Caco-2 (cell line): ENCODE measurements at regions not wholly inside any gene's neighbourhood (a gene's known extent, or its start where the extent isn't known, plus 50 kb on each side); places are given as distances from the start of the nearest gene placed in this dataset.

Experiments used
- BruUV-seq: library from RNA; stranded (reverse); fragments of 400-500 nt; replicated peaks from 2 replicates; lab custom pipeline; 2021; lab: Mats Ljungman, UMichigan
- CTCF ChIA-PET: fragments of 300-600 bp; sonication (Branson Sonifier 250); formaldehyde crosslinking; loops from one replicate; lab custom pipeline; 2022; ENCODE audit warnings: antibody characterized with exemption; lab: Charles Lee
- POLR2A ChIA-PET: fragments of 300-600 bp; sonication (Branson Sonifier 250); formaldehyde crosslinking; loops from one replicate; lab custom pipeline; 2022; ENCODE audit warnings: antibody characterized with exemption; lab: Charles Lee
- DNase-seq, 2 experiments: peaks; one replicate each; pipeline versions ENCODE4 v3.0.0 to v3.0.0-alpha.2; 2020 to 2022
- H3K27me3 ChIP-seq: replicated peaks from 2 replicates; pipeline ENCODE4 v1.6.0; 2011; ENCODE audit warnings: low read length; ENCODE audit not compliant: control insufficient read depth, insufficient read depth
- H3K36me3 ChIP-seq: 2 replicates; pipeline ENCODE4 v1.5.1; 2011; ENCODE audit warnings: low read length; ENCODE audit not compliant: control insufficient read depth, insufficient read depth
- H3K4me1 ChIP-seq: fragments of 250-450 bp; sonication (Bioruptor Pico); 2 replicates; pipeline ENCODE4 v1.5.1; 2020; ENCODE audit warnings: mild to moderate bottlenecking
- H3K4me3 ChIP-seq: 2 replicates; pipeline ENCODE4 v1.5.1; 2011; ENCODE audit warnings: low read depth, mild to moderate bottlenecking, control low read depth, low read length
- H3K9me3 ChIP-seq: fragments of 250-450 bp; sonication (Bioruptor Pico); 2 replicates; pipeline ENCODE4 v1.5.1; 2020; ENCODE audit warnings: mild to moderate bottlenecking, moderate library complexity
- H3K27ac Mint-ChIP-seq: one replicate; pipeline ENCODE4 v1.8.0; 2022; ENCODE audit warnings: mixed read lengths; ENCODE audit not compliant: unreplicated experiment
- H3K27me3 Mint-ChIP-seq: one replicate; pipeline ENCODE4 v1.8.0; 2022; ENCODE audit warnings: mixed read lengths; ENCODE audit not compliant: insufficient read depth, unreplicated experiment
- H3K36me3 Mint-ChIP-seq: one replicate; pipeline ENCODE4 v1.8.0; 2022; ENCODE audit warnings: mild to moderate bottlenecking, mixed read lengths; ENCODE audit not compliant: insufficient read depth, unreplicated experiment
- H3K4me1 Mint-ChIP-seq: one replicate; pipeline ENCODE4 v1.8.0; 2022; ENCODE audit warnings: low read depth, mixed read lengths; ENCODE audit not compliant: unreplicated experiment
- H3K4me3 Mint-ChIP-seq: one replicate; pipeline ENCODE4 v1.8.0; 2022; ENCODE audit warnings: mild to moderate bottlenecking, moderate library complexity, mixed read lengths; ENCODE audit not compliant: unreplicated experiment
- H3K9me3 Mint-ChIP-seq: one replicate; pipeline ENCODE4 v1.8.0; 2022; ENCODE audit warnings: mixed read lengths; ENCODE audit not compliant: unreplicated experiment
- CTCF ChIP-seq, 2 experiments: fragments of 200-600 bp in 1 of 2; IDR thresholded peaks; 1 replicate in 1 of 2; 2 replicates in 1 of 2; pipeline versions ENCODE4 v1.5.1 to v1.8.0; 2011 to 2022; ENCODE audit warnings: antibody characterized with exemption in 1 of 2, control low read depth in 1 of 2, inconsistent platforms in 1 of 2, low read depth in 1 of 2, low read length in 1 of 2, mild to moderate bottlenecking in 1 of 2, moderate library complexity in 1 of 2; ENCODE audit not compliant: insufficient read depth in 1 of 2, severe bottlenecking in 1 of 2, unreplicated experiment in 1 of 2
- intact Hi-C: fragments of 100-400 bp; cut with micrococcal nuclease; formaldehyde crosslinking; loops from one replicate; pipeline ENCODE4 v1.10.0; 2022; ENCODE audit not compliant: unreplicated experiment

- Mint-ChIP-seq H3K4me1 (no peaks in the 10 kb centered on the region), H3K9me3 (no peaks in the 10 kb centered on the region), H3K4me3 (no peak overlapping the region), H3K27ac (no peak overlapping the region), H3K27me3 (no peaks in the 10 kb centered on the region), H3K36me3 (no peaks in the 10 kb centered on the region)
- no peak for TF ChIP-seq CTCF (IDR thresholded peaks at IDR 0.05; ENCODE audit: insufficient read depth in 1 of 2, low read depth in 1 of 2, low read length in 1 of 2, severe bottlenecking in 1 of 2, unreplicated experiment in 1 of 2)
- Histone ChIP-seq H3K4me1 (no peaks in the 10 kb centered on the region), H3K4me3 (no peak overlapping the region), H3K36me3 (no peaks in the 10 kb centered on the region), H3K27me3 (no peaks in the 10 kb centered on the region), H3K9me3 (no peaks in the 10 kb centered on the region)
- BruUV-seq: no TSS peak
- no peak for DNase-seq
- ChIA-PET POLR2A (no interaction called here), CTCF (no interaction called here)
- intact Hi-C loops: no loop called here
These were observed 82.0 kb upstream of the KLHL13 start for GRCh38 chrX:118198577-118198976.

- no peaks in the 10 kb centered on the region for H3K27me3 Mint-ChIP-seq
- H3K4me3 ChIP-seq: no peak overlapping the region
- ChIA-PET CTCF (no interaction called here), POLR2A (no interaction called here)
- no peaks in the 10 kb centered on the region for H3K4me1 Mint-ChIP-seq
- no peak overlapping the region for H3K4me3 Mint-ChIP-seq
- no peaks in the 10 kb centered on the region for H3K36me3 ChIP-seq
- no TSS peak for BruUV-seq
- no peak for TF ChIP-seq CTCF (IDR thresholded peaks at IDR 0.05; ENCODE audit: insufficient read depth in 1 of 2, low read depth in 1 of 2, low read length in 1 of 2, severe bottlenecking in 1 of 2, unreplicated experiment in 1 of 2)
- no peaks in the 10 kb centered on the region for H3K36me3 Mint-ChIP-seq
- intact Hi-C loops: no loop called here
- DNase-seq: no peak
- H3K27me3 ChIP-seq: no peaks in the 10 kb centered on the region
- no peaks in the 10 kb centered on the region for H3K4me1 ChIP-seq
- H3K9me3 Mint-ChIP-seq: no peaks in the 10 kb centered on the region
- no peaks in the 10 kb centered on the region for H3K9me3 ChIP-seq
- H3K27ac Mint-ChIP-seq: no peak overlapping the region
These were observed 83.4 kb upstream of the KLHL13 start for GRCh38 chrX:118199997-118200396.

- Histone ChIP-seq H3K4me3 (no peak overlapping the region), H3K27me3 (no peaks in the 10 kb centered on the region), H3K36me3 (no peaks in the 10 kb centered on the region), H3K4me1 (no peaks in the 10 kb centered on the region), H3K9me3 (no peaks in the 10 kb centered on the region)
- no peak for TF ChIP-seq CTCF (IDR thresholded peaks at IDR 0.05; ENCODE audit: insufficient read depth in 1 of 2, low read depth in 1 of 2, low read length in 1 of 2, severe bottlenecking in 1 of 2, unreplicated experiment in 1 of 2)
- no peak overlapping the region for H3K27ac Mint-ChIP-seq
- H3K4me3 Mint-ChIP-seq: no peak overlapping the region
- H3K4me1 Mint-ChIP-seq: no peaks in the 10 kb centered on the region
- ChIA-PET POLR2A (no interaction called here), CTCF (no interaction called here)
- no peaks in the 10 kb centered on the region for H3K9me3 Mint-ChIP-seq
- no TSS peak for BruUV-seq
- intact Hi-C loops: no loop called here
- H3K27me3 Mint-ChIP-seq: no peaks in the 10 kb centered on the region
- DNase-seq: no peak
- no peaks in the 10 kb centered on the region for H3K36me3 Mint-ChIP-seq
These were observed 89.1 kb upstream of the KLHL13 start for GRCh38 chrX:118205421-118206395.
